ENCODE measurements at regions not wholly inside any gene's neighbourhood (a gene's known extent, or its start where the extent isn't known, plus 50 kb on each side); places are given as distances from the start of the nearest gene placed in this dataset.

GRCh38 chr2:42949125-42949524, 156.7 kb upstream of the HAAO start:
- TF ChIP-seq ZNF274 (IDR thresholded peaks at IDR 0.05; ENCODE audit: insufficient read depth, insufficient read length), result no peak
- TF ChIP-seq, protein P1, sequence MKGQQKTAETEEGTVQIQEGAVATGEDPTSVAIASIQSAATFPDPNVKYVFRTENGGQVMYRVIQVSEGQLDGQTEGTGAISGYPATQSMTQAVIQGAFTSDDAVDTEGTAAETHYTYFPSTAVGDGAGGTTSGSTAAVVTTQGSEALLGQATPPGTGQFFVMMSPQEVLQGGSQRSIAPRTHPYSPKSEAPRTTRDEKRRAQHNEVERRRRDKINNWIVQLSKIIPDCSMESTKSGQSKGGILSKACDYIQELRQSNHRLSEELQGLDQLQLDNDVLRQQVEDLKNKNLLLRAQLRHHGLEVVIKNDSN (IDR thresholded peaks at IDR 0.05; ENCODE audit: borderline replicate concordance, extremely low read length, insufficient read depth, low read depth, low read length), result no peak
